Nephron progenitor cell (in vitro differentiated cells): ENCODE measurements at regions not wholly inside any gene's neighbourhood (a gene's known extent, or its start where the extent isn't known, plus 50 kb on each side); places are given as distances from the start of the nearest gene placed in this dataset.

Experiments
- DNase-seq: peaks from one replicate; pipeline ENCODE4 v3.0.0; 2021
- H3K27ac Mint-ChIP-seq: 2 replicates; pipeline ENCODE4 v1.8.0; 2021; ENCODE audit warnings: mild to moderate bottlenecking, moderate library complexity, mixed read lengths
- H3K27me3 Mint-ChIP-seq: 2 replicates; pipeline ENCODE4 v1.8.0; 2021; ENCODE audit warnings: mild to moderate bottlenecking, low read depth, mixed read lengths; ENCODE audit not compliant: poor library complexity
- H3K36me3 Mint-ChIP-seq: 2 replicates; pipeline ENCODE4 v1.8.0; 2021; ENCODE audit warnings: low read depth, mixed read lengths
- H3K4me1 Mint-ChIP-seq: 2 replicates; pipeline ENCODE4 v1.8.0; 2021; ENCODE audit warnings: mixed read lengths
- H3K4me3 Mint-ChIP-seq: 2 replicates; pipeline ENCODE4 v1.8.0; 2021; ENCODE audit warnings: mild to moderate bottlenecking, moderate library complexity, mixed read lengths
- H3K9me3 Mint-ChIP-seq: 2 replicates; pipeline ENCODE4 v1.8.0; 2021; ENCODE audit warnings: mild to moderate bottlenecking, moderate library complexity, mixed read lengths
- CTCF ChIP-seq: fragments of 200-600 bp; sonication (generic); IDR thresholded peaks from 2 replicates; pipeline ENCODE4 v1.5.0; 2021; ENCODE audit warnings: antibody characterized with exemption

- H3K27ac Mint-ChIP-seq = no peak overlapping the region
- TF ChIP-seq CTCF = no peak
- H3K27me3 Mint-ChIP-seq = no peaks in the 10 kb centered on the region
- DNase-seq = no peak
- H3K36me3 Mint-ChIP-seq = peaks cover 9% of the 10 kb centered on the region
- peaks cover 16% of the 10 kb centered on the region for H3K9me3 Mint-ChIP-seq
- H3K4me1 Mint-ChIP-seq = no peaks in the 10 kb centered on the region
- no peak overlapping the region for H3K4me3 Mint-ChIP-seq
These were observed 800.1 kb upstream of the CITED2 start for GRCh38 chr6:140174524-140174923.

- peaks cover 16% of the 10 kb centered on the region for H3K9me3 Mint-ChIP-seq
These were observed 793.9 kb upstream of the CITED2 start for GRCh38 chr6:140168365-140168764.

GRCh38 chr6:140160909-140161308, 786.5 kb upstream of the CITED2 start:
- peaks cover 3% of the 10 kb centered on the region for H3K27me3 Mint-ChIP-seq

More at GRCh38 chr6:140168365-140168764, 793.9 kb upstream of the CITED2 start:
- peaks cover 3% of the 10 kb centered on the region for H3K27me3 Mint-ChIP-seq
- DNase-seq = no peak
- H3K4me1 Mint-ChIP-seq = no peaks in the 10 kb centered on the region
- no peak for TF ChIP-seq CTCF
- peaks cover 9% of the 10 kb centered on the region for H3K36me3 Mint-ChIP-seq
- no peak overlapping the region for H3K4me3 Mint-ChIP-seq
- H3K27ac Mint-ChIP-seq = no peak overlapping the region

GRCh38 chr6:140160494-140160893, 786.0 kb upstream of the CITED2 start:
- H3K27me3 Mint-ChIP-seq = peaks cover 3% of the 10 kb centered on the region
- H3K4me3 Mint-ChIP-seq = no peak overlapping the region
- no peak for TF ChIP-seq CTCF
- no peaks in the 10 kb centered on the region for H3K4me1 Mint-ChIP-seq
- no peaks in the 10 kb centered on the region for H3K36me3 Mint-ChIP-seq
- peaks cover 10% of the 10 kb centered on the region for H3K9me3 Mint-ChIP-seq
- no peak overlapping the region for H3K27ac Mint-ChIP-seq
- DNase-seq = no peak

More at GRCh38 chr6:140160909-140161308, 786.5 kb upstream of the CITED2 start:
- H3K36me3 Mint-ChIP-seq = no peaks in the 10 kb centered on the region
- H3K4me1 Mint-ChIP-seq = no peaks in the 10 kb centered on the region
- DNase-seq = no peak
- no peak overlapping the region for H3K4me3 Mint-ChIP-seq
- TF ChIP-seq CTCF = no peak
- H3K9me3 Mint-ChIP-seq = peaks cover 10% of the 10 kb centered on the region
- H3K27ac Mint-ChIP-seq = no peak overlapping the region

GRCh38 chr6:140156131-140156530, 781.7 kb upstream of the CITED2 start:
- no peak overlapping the region for H3K27ac Mint-ChIP-seq
- peaks cover 3% of the 10 kb centered on the region for H3K9me3 Mint-ChIP-seq
- H3K4me1 Mint-ChIP-seq = no peaks in the 10 kb centered on the region
- no peak for TF ChIP-seq CTCF
- H3K4me3 Mint-ChIP-seq = no peak overlapping the region
- H3K36me3 Mint-ChIP-seq = no peaks in the 10 kb centered on the region
- DNase-seq = no peak
- peaks cover 3% of the 10 kb centered on the region for H3K27me3 Mint-ChIP-seq

- H3K4me1 Mint-ChIP-seq = no peaks in the 10 kb centered on the region
- no peak for TF ChIP-seq CTCF
- no peaks in the 10 kb centered on the region for H3K36me3 Mint-ChIP-seq
- H3K27me3 Mint-ChIP-seq = peaks cover 3% of the 10 kb centered on the region
- no peak for DNase-seq
- no peak overlapping the region for H3K27ac Mint-ChIP-seq
- no peak overlapping the region for H3K4me3 Mint-ChIP-seq
- peaks cover 3% of the 10 kb centered on the region for H3K9me3 Mint-ChIP-seq
These were observed 781.1 kb upstream of the CITED2 start for GRCh38 chr6:140155451-140156126.
